Activated CD8-positive, alpha-beta T cell treated with anti-CD3 and anti-CD28 coated beads for 36 hours (primary cell): ENCODE measurements at regions not wholly inside any gene's neighbourhood (a gene's known extent, or its start where the extent isn't known, plus 50 kb on each side); places are given as distances from the start of the nearest gene placed in this dataset.

Experiments used
- ATAC-seq: fragments of 200-7000 bp; cut with Tn5 transposase; one replicate; pipeline ENCODE4 v1.10.0; 2021; ENCODE audit warnings: mild to moderate bottlenecking, moderate library complexity
- CTCF ChIA-PET: fragments of 350-600 bp; sonication (Branson Sonifier 250); formaldehyde crosslinking; loops from one replicate; lab custom pipeline; 2021; ENCODE audit warnings: antibody characterized with exemption; lab: Charles Lee
- POLR2A ChIA-PET: fragments of 350-600 bp; sonication (Branson Sonifier 250); formaldehyde crosslinking; loops from one replicate; lab custom pipeline; 2021; ENCODE audit warnings: antibody characterized with exemption; lab: Charles Lee
- DNase-seq: peaks from one replicate; pipeline ENCODE4 v3.0.0-alpha.2; 2020
- H3K27ac Mint-ChIP-seq: one replicate; pipeline ENCODE4 v1.8.0; 2021; ENCODE audit warnings: mild to moderate bottlenecking, mixed read lengths
- H3K27me3 Mint-ChIP-seq: one replicate; pipeline ENCODE4 v1.8.0; 2021; ENCODE audit warnings: mixed read lengths
- H3K36me3 Mint-ChIP-seq: one replicate; pipeline ENCODE4 v1.8.0; 2021; ENCODE audit warnings: low read depth, mixed read lengths
- H3K4me1 Mint-ChIP-seq: one replicate; pipeline ENCODE4 v1.8.0; 2021; ENCODE audit warnings: low read depth, mixed read lengths
- H3K4me3 Mint-ChIP-seq: one replicate; pipeline ENCODE4 v1.8.0; 2021; ENCODE audit warnings: mild to moderate bottlenecking, moderate library complexity, mixed read lengths
- H3K9me3 Mint-ChIP-seq: one replicate; pipeline ENCODE4 v1.8.0; 2021; ENCODE audit warnings: mixed read lengths
- intact Hi-C: fragments of 100-400 bp; cut with micrococcal nuclease; formaldehyde crosslinking; loops from one replicate; pipeline ENCODE4 v1.10.0; 2022
- TF ChIP-seq, protein P1 (sequence below): fragments of 200-600 bp; IDR thresholded peaks from one replicate; pipeline ENCODE4 v1.8.0; 2022; ENCODE audit warnings: antibody characterized with exemption, mild to moderate bottlenecking

- no peak for DNase-seq
- no peak for ATAC-seq
- Mint-ChIP-seq H3K36me3 (no peaks in the 10 kb centered on the region), H3K4me3 (no peak overlapping the region), H3K27me3 (peaks cover 2% of the 10 kb centered on the region), H3K27ac (no peak overlapping the region), H3K4me1 (no peaks in the 10 kb centered on the region), H3K9me3 (no peaks in the 10 kb centered on the region)
- ChIA-PET POLR2A (no interaction called here), CTCF (no interaction called here)
- TF ChIP-seq, protein P1, sequence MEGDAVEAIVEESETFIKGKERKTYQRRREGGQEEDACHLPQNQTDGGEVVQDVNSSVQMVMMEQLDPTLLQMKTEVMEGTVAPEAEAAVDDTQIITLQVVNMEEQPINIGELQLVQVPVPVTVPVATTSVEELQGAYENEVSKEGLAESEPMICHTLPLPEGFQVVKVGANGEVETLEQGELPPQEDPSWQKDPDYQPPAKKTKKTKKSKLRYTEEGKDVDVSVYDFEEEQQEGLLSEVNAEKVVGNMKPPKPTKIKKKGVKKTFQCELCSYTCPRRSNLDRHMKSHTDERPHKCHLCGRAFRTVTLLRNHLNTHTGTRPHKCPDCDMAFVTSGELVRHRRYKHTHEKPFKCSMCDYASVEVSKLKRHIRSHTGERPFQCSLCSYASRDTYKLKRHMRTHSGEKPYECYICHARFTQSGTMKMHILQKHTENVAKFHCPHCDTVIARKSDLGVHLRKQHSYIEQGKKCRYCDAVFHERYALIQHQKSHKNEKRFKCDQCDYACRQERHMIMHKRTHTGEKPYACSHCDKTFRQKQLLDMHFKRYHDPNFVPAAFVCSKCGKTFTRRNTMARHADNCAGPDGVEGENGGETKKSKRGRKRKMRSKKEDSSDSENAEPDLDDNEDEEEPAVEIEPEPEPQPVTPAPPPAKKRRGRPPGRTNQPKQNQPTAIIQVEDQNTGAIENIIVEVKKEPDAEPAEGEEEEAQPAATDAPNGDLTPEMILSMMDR: no peak
- intact Hi-C loops: no loop called here
These were observed 216.4 kb downstream of the MN1 start for GRCh38 chr22:27585141-27585540.

DNA sequence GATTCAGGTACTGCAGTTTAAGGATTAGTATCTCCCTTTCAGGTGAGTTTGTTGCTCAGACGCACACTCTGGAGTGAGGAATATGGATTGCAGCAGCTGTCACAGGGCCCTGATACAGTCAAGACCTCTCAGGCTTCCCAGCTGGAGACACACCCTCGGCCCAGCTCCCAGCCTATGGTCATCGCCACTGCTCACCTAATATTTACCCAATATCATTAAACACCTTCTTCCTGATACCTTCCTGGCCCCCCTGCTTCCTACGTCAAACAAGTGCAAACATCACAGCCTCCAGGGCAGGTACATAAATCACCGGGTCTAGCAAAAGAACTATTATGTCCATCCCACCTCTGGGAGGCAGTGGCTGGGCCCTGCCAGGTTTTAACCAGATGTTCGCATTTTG, 213.3 kb downstream of the MN1 start:
- TF ChIP-seq, protein P1: no peak
- ATAC-seq (no peak), DNase-seq (no peak)
- H3K36me3 Mint-ChIP-seq: no peaks in the 10 kb centered on the region
- ChIA-PET POLR2A (no interaction called here), CTCF (no interaction called here)
- H3K27ac Mint-ChIP-seq: no peak overlapping the region
- intact Hi-C loops: no loop called here
- no peak overlapping the region for H3K4me3 Mint-ChIP-seq
- no peaks in the 10 kb centered on the region for H3K4me1 Mint-ChIP-seq
- H3K9me3 Mint-ChIP-seq: no peaks in the 10 kb centered on the region
- H3K27me3 Mint-ChIP-seq: peaks cover 2% of the 10 kb centered on the region

DNA sequence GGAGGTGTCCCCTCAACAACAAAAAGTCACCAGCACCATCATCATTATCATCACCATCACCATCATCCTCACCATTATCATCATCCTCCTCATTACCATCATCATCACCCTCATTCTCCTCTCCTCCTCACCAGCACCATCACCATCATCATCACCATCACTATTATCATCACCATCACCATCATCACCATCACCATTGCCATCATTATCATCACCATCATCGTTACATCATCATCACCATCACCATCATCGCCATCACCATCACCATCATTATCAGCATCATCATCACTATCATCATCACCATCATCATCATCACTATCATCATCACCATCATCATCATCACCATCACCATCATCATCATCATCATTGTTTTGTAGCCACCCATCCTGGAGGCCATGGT, 212.6 kb downstream of the MN1 start:
- TF ChIP-seq, protein P1: no peak
- ChIA-PET POLR2A (no interaction called here), CTCF (no interaction called here)
- Mint-ChIP-seq H3K27me3 (peaks cover 2% of the 10 kb centered on the region), H3K9me3 (no peaks in the 10 kb centered on the region), H3K4me3 (no peak overlapping the region), H3K36me3 (no peaks in the 10 kb centered on the region), H3K4me1 (no peaks in the 10 kb centered on the region), H3K27ac (no peak overlapping the region)
- DNase-seq: no peak
- ATAC-seq: no peak
- intact Hi-C loops: no loop called here

- H3K36me3 Mint-ChIP-seq: no peaks in the 10 kb centered on the region
- no peak overlapping the region for H3K27ac Mint-ChIP-seq
- ChIA-PET CTCF (no interaction called here), POLR2A (no interaction called here)
- no peaks in the 10 kb centered on the region for H3K27me3 Mint-ChIP-seq
- no peaks in the 10 kb centered on the region for H3K9me3 Mint-ChIP-seq
- no peak for ATAC-seq
- intact Hi-C loops: no loop called here
- no peak for DNase-seq
- no peaks in the 10 kb centered on the region for H3K4me1 Mint-ChIP-seq
- TF ChIP-seq, protein P1: no peak
- no peak overlapping the region for H3K4me3 Mint-ChIP-seq
These were observed 210.5 kb downstream of the MN1 start for GRCh38 chr22:27591060-27591459.

DNA sequence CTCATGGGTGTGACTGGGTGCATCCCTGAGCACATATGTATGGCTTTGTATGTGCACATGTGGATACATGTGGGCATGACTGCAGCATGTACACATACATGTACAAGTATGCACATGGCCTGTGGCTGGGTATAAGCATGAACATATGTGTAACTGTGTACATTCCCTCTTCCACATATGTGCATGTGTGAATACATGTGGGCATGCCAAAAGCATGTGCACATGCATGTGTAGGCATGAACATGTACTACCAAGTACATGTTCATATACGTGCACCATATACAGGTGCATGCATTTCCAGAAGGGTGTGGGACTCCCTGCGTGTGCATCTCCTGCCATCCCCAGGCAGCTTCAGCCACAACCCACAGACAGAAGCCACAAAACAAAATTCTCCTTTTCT, 208.2 kb downstream of the MN1 start:
- DNase-seq: no peak
- TF ChIP-seq, protein P1: no peak
- H3K9me3 Mint-ChIP-seq: no peaks in the 10 kb centered on the region
- H3K27ac Mint-ChIP-seq: no peak overlapping the region
- intact Hi-C loops: no loop called here
- no peak for ATAC-seq
- no peaks in the 10 kb centered on the region for H3K27me3 Mint-ChIP-seq
- POLR2A ChIA-PET: no interaction called here
- CTCF ChIA-PET: no interaction called here
- no peaks in the 10 kb centered on the region for H3K4me1 Mint-ChIP-seq
- no peaks in the 10 kb centered on the region for H3K36me3 Mint-ChIP-seq
- H3K4me3 Mint-ChIP-seq: no peak overlapping the region
